Stimulated activated naive CD8-positive, alpha-beta T cell treated with anti-CD3 and anti-CD28 coated beads, Interleukin-15, Interleukin-2, amounts not matched to agents 100 ng/mL and 50 ng/mL, for 24 hours (primary cell): ENCODE measurements at regions not wholly inside any gene's neighbourhood (a gene's known extent, or its start where the extent isn't known, plus 50 kb on each side); places are given as distances from the start of the nearest gene placed in this dataset.
"Not testable (repeated sequence)": the region's sequence is repeated elsewhere in the genome, so short reads cannot be mapped to it uniquely, and the experiment has no call there.

Experiments used
- H3K27ac Mint-ChIP-seq: one replicate; pipeline ENCODE4 v1.8.0; 2021; ENCODE audit warnings: mild to moderate bottlenecking, mixed read lengths
- H3K27me3 Mint-ChIP-seq: one replicate; pipeline ENCODE4 v1.8.0; 2021; ENCODE audit warnings: mixed read lengths
- H3K36me3 Mint-ChIP-seq: one replicate; pipeline ENCODE4 v1.8.0; 2021; ENCODE audit warnings: low read depth, mixed read lengths
- H3K4me1 Mint-ChIP-seq: one replicate; pipeline ENCODE4 v1.8.0; 2021; ENCODE audit warnings: low read depth, mixed read lengths
- H3K4me3 Mint-ChIP-seq: one replicate; pipeline ENCODE4 v1.8.0; 2021; ENCODE audit warnings: mild to moderate bottlenecking, mixed read lengths
- H3K9me3 Mint-ChIP-seq: one replicate; pipeline ENCODE4 v1.8.0; 2021; ENCODE audit warnings: mixed read lengths

DNA sequence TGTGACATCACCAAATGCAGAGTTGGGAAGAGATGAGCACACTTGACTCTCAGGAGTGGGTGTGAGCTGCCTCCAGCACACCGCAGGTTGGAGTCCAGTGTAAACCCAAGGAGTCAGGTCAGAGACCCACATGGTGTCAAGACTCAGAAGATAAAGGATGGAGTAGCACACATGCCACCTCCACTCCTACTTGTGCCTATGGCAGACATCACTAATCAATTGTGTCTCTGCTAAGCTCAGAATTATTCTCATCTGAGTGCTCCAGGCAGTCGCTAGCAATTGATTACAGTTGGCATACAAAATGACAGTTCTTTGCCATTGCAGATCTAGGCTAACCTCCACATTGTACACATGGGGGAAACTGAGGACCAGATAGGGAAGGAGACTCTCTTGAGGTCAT lies 187.1 kb downstream of the RPS24 start:
- Mint-ChIP-seq H3K27me3 (peaks cover 26% of the 10 kb centered on the region), H3K4me1 (no peaks in the 10 kb centered on the region), H3K9me3 (no peaks in the 10 kb centered on the region), H3K4me3 (no peak overlapping the region), H3K36me3 (no peaks in the 10 kb centered on the region), H3K27ac (no peak overlapping the region)

DNA sequence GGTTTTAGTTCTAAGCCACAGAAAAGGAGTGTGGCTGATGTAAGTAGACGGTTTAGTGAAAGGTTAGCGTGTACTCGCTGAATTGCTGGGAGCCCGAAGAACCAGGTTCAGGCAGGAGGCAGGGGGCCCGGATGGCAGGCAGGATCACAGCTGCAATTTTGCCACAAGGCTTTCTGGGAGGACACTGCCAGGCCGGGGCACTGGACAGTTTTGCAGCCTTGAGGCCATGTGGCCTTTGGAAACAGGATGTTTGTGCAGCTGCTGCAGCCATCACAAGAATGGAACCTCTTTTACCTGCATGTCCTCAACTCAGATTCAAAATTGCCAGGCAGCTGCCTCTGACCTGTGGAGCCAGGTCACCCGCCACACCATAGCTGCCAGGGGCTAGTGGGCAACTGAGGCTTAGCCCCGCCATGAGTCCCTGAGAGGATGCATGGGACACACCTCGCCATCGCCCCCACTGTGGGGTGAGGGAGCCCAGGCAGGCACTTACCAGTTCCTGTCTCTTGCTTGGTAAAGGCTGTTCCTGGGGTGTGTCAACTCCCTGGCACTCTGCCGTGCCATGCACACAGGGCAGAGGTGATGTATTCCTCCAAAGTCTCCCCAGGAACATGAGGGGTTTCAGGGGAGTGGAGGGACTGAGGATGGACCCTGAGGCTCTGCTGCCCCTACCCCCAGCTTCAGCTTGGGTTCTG lies 188.6 kb downstream of the RPS24 start:
- Mint-ChIP-seq H3K36me3 (no peaks in the 10 kb centered on the region), H3K9me3 (no peaks in the 10 kb centered on the region), H3K4me3 (no peak overlapping the region), H3K27ac (no peak overlapping the region), H3K27me3 (peaks cover 22% of the 10 kb centered on the region), H3K4me1 (no peaks in the 10 kb centered on the region)

DNA sequence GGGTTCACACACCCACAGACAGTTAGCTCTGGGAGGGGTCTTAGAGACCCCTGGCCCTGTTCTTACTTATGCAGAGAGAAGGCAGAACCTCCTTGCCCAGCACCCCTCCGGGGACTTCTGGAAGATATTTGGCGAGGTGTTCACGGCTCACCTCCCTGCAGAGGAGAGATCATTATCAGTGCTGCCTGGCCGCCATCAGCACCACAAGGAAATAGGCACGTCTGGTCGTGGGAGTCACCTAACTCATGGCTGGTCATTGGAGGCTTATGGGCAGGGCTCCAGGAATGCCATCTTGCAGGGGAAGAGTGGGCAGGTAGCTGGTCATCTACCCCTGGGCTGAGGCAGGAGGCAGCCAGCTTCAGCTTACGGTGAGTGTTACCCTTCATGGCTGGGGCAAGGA lies 189.4 kb downstream of the RPS24 start:
- Mint-ChIP-seq H3K4me1 (no peaks in the 10 kb centered on the region), H3K27me3 (peaks cover 13% of the 10 kb centered on the region), H3K27ac (no peak overlapping the region), H3K4me3 (no peak overlapping the region), H3K36me3 (no peaks in the 10 kb centered on the region), H3K9me3 (no peaks in the 10 kb centered on the region)

DNA sequence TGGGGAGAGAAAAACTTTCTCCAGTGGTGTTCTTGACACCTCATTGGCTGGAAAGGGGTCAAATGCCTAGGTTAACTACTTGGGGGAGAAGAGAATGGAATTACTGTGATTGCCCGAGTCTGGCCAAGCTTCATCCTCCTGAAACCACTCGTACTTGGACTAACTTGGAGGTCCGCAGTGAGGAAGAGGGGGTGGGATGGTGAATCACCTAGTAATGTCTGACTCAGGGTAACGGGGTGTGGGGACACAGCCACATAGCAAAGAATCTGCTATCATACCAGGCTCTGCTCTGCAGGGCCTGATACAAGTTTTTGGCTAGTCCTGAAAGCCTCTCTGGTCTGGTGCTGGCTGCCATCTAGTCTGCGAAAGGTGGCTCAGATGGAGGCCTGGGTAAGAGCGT lies 190.9 kb downstream of the RPS24 start:
- no peaks in the 10 kb centered on the region for H3K36me3 Mint-ChIP-seq
- H3K4me3 Mint-ChIP-seq, result no peak overlapping the region
- H3K4me1 Mint-ChIP-seq, result no peaks in the 10 kb centered on the region
- no peak overlapping the region for H3K27ac Mint-ChIP-seq
- no peaks in the 10 kb centered on the region for H3K9me3 Mint-ChIP-seq
- H3K27me3 Mint-ChIP-seq, result peaks cover 4% of the 10 kb centered on the region

DNA sequence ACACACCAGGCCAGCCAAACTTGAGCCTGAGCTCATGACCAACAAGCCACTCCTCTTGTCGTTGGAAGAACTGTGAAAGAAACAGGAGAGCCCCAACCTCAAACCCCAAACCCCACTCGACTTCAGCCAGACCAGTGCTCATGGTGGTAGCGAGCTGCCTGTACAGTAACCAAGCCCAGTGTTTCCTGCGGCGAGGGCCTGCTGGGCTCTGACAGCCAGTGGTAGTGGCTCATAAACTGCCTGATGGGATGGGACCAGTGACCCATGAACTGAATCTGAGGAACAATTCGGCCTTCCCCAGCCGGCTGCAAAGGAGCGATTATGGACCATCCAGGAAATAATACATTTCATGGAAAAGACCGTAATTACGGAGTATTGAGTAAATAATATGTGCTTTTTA lies 191.9 kb downstream of the RPS24 start:
- Mint-ChIP-seq H3K27me3 (peaks cover 4% of the 10 kb centered on the region), H3K36me3 (no peaks in the 10 kb centered on the region), H3K27ac (no peak overlapping the region), H3K9me3 (no peaks in the 10 kb centered on the region), H3K4me3 (no peak overlapping the region), H3K4me1 (no peaks in the 10 kb centered on the region)

DNA sequence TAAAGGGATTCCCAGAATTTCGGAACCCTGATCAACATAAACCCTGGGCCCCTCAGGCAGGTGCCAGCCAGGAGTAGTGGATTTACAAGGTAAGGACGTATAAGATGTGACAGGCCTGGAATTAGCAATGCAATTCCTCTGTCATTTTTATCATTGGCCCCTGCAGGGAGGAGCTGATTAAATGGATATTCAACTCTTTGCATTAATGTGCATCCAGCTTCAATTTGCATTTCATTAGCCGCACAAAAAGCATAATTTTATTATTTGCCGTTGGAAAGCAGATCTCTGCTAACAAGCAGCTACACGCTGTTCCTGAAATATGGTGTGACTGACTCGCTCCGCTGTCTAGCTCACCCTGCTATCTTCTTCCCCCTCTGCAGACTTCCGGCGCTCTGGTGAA lies 195.8 kb downstream of the RPS24 start:
- Mint-ChIP-seq H3K27ac (no peak overlapping the region), H3K36me3 (no peaks in the 10 kb centered on the region), H3K27me3 (peaks cover 4% of the 10 kb centered on the region), H3K9me3 (no peaks in the 10 kb centered on the region), H3K4me1 (no peaks in the 10 kb centered on the region), H3K4me3 (no peak overlapping the region)

DNA sequence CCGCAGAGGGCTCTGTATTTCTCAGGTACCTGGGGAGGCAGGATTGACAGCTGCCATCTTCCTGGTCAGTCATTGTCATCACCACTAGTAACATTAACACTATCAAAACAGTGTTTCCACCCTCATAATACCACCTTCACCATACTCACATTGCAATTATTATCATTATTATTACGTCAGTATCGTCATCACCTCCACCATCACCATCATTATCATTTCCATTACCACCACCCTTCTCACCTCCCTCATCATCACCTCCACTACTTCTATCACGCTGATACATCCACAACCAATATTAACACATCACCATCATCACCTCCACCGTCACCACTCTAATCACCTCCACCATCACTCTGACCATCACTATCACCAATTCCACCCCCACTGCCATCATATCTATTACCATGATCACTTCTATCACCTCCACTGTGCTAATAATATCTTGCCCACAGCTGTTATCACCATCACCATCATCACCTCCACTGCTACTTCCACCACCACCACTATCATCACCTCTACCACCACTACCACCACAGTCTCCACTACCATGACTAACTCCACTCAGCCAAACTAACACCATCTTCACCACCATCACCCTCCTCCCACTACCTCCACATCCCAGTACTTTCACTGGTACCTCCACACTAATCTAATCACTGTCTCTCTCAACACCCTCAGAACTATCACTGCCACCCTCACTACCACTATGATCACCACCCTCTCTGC lies 196.4 kb downstream of the RPS24 start:
- Mint-ChIP-seq H3K4me3 (no peak overlapping the region), H3K27ac (no peak overlapping the region), H3K4me1 (no peaks in the 10 kb centered on the region), H3K9me3 (no peaks in the 10 kb centered on the region), H3K36me3 (no peaks in the 10 kb centered on the region), H3K27me3 (peaks cover 4% of the 10 kb centered on the region)

DNA sequence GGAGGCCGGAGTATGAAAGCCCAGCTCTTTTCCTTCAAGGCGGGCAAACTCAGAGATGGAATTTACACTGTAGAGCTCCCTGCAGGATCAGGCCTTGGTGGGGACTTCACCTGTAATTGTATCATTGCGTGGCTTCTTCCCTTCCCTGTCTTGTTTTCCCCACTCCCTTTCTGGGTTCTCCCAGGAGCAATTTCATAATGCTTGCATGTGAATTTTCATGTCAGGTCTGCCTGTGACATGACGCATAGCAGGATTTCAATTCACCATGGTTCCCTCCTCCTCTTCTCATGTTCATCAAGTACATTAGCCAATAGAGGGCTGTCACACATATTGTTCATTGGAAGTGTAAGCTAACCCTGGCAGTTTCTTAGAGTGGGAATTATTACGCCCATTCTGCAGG lies 197.7 kb downstream of the RPS24 start:
- Mint-ChIP-seq H3K36me3 (no peaks in the 10 kb centered on the region), H3K4me3 (no peak overlapping the region), H3K9me3 (no peaks in the 10 kb centered on the region), H3K27ac (no peak overlapping the region), H3K4me1 (no peaks in the 10 kb centered on the region), H3K27me3 (peaks cover 4% of the 10 kb centered on the region)

DNA sequence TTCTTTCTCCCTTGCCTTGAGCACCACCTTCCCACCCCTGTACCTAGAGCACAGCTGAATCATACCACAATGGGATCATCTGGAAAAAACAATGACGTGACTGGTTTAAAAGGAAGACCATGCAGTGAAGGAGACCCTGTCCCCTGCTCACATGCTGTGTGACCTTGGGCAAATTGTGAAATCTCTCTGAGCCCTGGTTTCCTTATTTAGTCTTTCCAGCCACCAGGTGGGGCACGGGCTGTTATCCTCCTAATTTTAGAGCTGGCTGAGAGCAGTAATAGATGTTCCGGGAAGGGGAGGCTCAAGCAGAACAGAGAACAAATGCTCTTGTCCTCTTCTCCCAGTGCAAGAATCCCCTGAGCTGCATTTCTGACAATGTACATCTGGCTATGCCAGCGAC lies 198.3 kb downstream of the RPS24 start:
- H3K36me3 Mint-ChIP-seq, result no peaks in the 10 kb centered on the region
- H3K4me1 Mint-ChIP-seq, result no peaks in the 10 kb centered on the region
- no peak overlapping the region for H3K27ac Mint-ChIP-seq
- peaks cover under 1% of the 10 kb centered on the region for H3K27me3 Mint-ChIP-seq
- no peak overlapping the region for H3K4me3 Mint-ChIP-seq
- no peaks in the 10 kb centered on the region for H3K9me3 Mint-ChIP-seq

DNA sequence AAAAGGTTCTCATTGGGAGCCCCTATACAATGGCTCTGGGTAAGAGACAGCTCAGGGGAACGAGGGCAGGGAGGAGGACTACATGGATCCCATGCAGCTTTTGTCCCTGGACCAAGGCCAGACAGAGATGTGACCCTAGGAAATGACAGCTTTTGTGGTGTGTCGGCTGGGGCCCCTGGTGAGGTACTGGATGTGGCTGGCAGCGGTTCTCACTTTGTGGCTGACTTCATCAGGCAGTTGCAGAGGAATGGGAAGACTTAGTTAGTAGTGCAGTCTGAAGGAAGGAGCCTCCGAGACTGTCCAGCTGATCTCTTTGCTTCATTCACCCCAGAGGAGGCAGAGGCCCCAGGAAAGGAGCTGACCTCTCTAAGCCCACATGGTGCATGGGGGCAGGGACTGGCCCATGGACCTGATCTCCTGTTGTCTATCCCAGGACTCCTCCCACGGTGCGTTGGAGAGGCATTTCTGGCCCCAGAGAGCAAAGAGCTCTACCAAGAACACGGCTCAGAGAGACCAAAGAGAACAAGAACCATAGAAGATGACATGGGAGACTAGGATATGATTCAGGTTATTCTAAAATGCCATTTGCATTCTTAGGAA lies 202.9 kb downstream of the RPS24 start:
- no peak overlapping the region for H3K27ac Mint-ChIP-seq
- no peak overlapping the region for H3K4me3 Mint-ChIP-seq
- no peaks in the 10 kb centered on the region for H3K9me3 Mint-ChIP-seq
- H3K36me3 Mint-ChIP-seq, result no peaks in the 10 kb centered on the region
- H3K27me3 Mint-ChIP-seq, result peaks cover 4% of the 10 kb centered on the region
- no peaks in the 10 kb centered on the region for H3K4me1 Mint-ChIP-seq

DNA sequence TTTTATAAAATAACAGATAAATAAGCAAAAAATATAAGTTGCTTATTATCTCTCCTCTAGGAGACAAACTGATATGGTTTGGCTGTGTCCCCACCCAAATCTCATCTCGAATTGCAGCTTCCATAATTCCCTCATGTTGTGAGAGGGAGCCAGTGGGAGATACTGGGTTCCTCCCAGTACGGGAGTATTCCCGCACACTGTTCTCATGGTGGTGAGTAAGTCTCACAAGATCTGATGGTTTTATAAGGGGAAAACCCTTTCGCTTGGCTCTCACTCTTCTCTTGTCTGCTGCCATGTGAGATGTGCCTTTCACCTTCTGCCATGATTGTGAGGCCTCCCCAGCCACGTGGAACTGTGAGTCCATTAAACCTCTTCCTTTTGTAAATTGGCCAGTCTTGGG lies 204.3 kb downstream of the RPS24 start:
- peaks cover 10% of the 10 kb centered on the region for H3K27me3 Mint-ChIP-seq
- not testable (repeated sequence) for H3K4me3 Mint-ChIP-seq, H3K9me3 Mint-ChIP-seq

DNA sequence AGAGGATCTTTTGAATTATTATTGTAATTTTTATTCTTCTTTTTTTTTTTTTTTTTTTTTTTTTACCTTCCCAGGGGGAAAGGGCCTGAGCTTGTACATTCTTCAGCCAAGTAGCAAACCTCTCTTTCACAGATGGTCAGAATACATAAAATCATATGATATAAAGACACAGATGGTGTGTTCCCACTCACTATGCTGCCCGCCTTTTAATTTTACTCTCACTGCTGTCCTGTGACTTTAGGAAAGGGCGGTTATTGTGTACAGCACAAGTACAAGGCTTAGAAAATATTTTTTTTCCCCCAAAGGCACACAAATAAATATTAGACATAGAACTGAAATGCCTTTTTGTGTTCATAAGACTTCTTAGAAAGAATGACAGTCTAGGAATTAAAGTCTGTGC lies 213.6 kb downstream of the RPS24 start:
- Mint-ChIP-seq H3K4me1 (peaks cover 23% of the 10 kb centered on the region), H3K9me3 (peaks cover 15% of the 10 kb centered on the region), H3K27me3 (peaks cover 31% of the 10 kb centered on the region), H3K36me3 (no peaks in the 10 kb centered on the region), H3K4me3 (no peak overlapping the region), H3K27ac (no peak overlapping the region)

More for the DNA sequence above, 204.3 kb downstream of the RPS24 start:
- not testable (repeated sequence) for H3K36me3 Mint-ChIP-seq, H3K27ac Mint-ChIP-seq, H3K4me1 Mint-ChIP-seq

DNA sequence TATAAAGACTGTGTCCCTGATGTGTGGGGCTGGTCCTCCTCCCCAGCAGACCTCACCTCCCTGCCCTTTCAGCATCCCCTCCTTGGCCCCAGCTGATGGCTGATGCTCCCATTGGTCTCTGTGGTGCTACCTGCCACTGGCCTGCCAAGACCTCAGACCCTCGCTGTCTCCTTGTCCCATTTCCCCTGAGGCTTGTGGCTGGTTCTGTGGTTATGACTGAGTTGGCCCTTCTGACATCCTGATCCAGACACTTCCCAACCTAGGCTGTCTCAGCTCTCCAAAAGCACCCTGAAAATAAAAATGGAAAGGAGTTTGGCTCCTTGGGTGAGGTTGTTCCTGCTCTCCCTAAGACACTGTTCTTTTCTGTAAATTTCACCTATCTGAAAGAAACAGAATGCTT lies 214.2 kb downstream of the RPS24 start:
- peaks cover 13% of the 10 kb centered on the region for H3K9me3 Mint-ChIP-seq
- H3K4me1 Mint-ChIP-seq, result peaks cover 23% of the 10 kb centered on the region
- no peak overlapping the region for H3K4me3 Mint-ChIP-seq
- H3K36me3 Mint-ChIP-seq, result no peaks in the 10 kb centered on the region
- no peak overlapping the region for H3K27ac Mint-ChIP-seq
- peaks cover 27% of the 10 kb centered on the region for H3K27me3 Mint-ChIP-seq

DNA sequence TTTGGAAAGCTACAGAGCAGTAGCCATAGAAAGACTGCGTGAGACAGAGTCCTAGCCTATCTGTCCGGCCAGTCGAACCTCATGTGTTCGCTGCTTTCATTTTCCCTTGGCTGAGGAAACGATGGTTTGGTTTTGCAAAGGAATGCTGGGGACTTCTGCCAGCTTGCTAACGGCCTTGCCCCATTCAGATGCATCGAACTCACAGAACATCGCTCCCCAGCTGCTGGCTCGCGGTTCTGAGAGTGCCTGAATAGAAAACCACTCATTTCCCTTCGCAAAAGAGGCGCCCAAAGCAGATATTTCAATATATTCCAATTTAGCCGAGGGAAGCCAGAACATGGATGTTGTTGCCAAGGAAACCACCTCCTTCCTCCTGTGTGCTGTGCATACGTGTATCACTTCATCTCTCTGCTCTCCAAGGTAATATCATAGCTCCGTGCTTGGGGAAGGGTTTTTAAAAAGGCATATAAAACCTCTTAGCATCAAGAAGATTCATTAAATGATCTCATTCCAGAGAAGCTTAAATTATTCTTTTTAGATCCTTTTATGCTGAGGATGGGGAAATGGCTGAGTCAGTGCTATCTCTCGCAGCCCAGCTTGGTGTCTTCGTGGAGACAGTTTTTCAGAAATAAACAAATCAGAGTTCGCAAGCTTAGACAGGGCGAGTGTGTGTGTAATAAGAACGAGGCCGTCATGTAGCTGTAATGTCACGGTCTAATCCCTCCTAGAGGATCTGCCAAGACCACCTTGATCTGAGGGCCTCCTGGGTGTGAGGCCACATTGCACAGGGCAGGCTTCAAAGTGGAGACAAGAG lies 215.2 kb downstream of the RPS24 start:
- H3K4me1 Mint-ChIP-seq, result peaks cover 23% of the 10 kb centered on the region
- no peaks in the 10 kb centered on the region for H3K36me3 Mint-ChIP-seq
- no peak overlapping the region for H3K27ac Mint-ChIP-seq
- peaks cover 4% of the 10 kb centered on the region for H3K9me3 Mint-ChIP-seq
- peaks cover 25% of the 10 kb centered on the region for H3K27me3 Mint-ChIP-seq
- H3K4me3 Mint-ChIP-seq, result no peak overlapping the region

DNA sequence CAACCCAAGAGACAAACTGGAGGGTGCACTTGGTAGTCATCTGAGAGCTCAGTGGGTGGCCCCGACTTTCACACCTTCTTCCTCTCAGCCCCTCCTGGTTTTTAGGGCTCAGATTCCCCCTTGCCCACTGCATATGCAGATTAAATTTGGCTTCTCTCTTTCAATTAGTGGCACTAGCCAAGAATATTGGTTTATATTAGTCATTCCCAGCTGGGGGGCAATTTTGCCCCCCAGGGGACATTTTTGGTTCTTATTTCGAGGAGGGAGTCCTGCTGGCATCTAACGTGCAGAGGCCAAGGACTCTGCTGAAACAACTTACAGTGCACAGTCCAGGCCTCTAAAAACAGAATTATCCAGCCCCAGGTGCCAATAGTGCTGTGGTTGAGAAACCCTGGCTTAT lies 216.0 kb downstream of the RPS24 start:
- Mint-ChIP-seq H3K4me1 (peaks cover 23% of the 10 kb centered on the region), H3K4me3 (no peak overlapping the region), H3K9me3 (no peaks in the 10 kb centered on the region), H3K27me3 (peaks cover 22% of the 10 kb centered on the region), H3K27ac (no peak overlapping the region), H3K36me3 (no peaks in the 10 kb centered on the region)
